GM12874 (cell line): ENCODE measurements at regions not wholly inside any gene's neighbourhood (a gene's known extent, or its start where the extent isn't known, plus 50 kb on each side); places are given as distances from the start of the nearest gene placed in this dataset.

Experiments
- TF ChIP-seq, protein P1 (sequence below): IDR thresholded peaks from 2 replicates; pipeline ENCODE4 v1.5.1; 2011; ENCODE audit warnings: low read depth, mild to moderate bottlenecking, control low read depth, low read length, moderate library complexity; ENCODE audit not compliant: insufficient read depth

DNA sequence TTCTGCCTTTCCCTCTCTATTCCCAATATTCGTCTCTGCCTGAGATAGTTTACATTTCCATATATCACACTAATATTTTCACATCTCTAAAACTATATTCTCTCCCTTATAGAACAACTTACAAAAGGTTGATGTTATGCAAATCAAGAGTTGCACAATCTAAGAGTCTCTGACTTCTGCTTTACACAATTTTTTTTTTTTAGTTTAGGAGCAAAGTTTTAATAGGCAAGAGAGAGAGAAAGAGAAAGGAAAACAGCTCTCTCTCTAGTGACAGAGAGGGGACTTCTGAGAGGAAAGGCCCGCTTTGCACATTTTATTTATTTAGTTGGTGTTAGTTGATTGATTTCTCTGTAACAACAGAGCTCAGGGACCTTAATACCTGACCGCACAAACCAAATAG lies 380.2 kb downstream of the TXNL1 start:
- TF ChIP-seq, protein P1, sequence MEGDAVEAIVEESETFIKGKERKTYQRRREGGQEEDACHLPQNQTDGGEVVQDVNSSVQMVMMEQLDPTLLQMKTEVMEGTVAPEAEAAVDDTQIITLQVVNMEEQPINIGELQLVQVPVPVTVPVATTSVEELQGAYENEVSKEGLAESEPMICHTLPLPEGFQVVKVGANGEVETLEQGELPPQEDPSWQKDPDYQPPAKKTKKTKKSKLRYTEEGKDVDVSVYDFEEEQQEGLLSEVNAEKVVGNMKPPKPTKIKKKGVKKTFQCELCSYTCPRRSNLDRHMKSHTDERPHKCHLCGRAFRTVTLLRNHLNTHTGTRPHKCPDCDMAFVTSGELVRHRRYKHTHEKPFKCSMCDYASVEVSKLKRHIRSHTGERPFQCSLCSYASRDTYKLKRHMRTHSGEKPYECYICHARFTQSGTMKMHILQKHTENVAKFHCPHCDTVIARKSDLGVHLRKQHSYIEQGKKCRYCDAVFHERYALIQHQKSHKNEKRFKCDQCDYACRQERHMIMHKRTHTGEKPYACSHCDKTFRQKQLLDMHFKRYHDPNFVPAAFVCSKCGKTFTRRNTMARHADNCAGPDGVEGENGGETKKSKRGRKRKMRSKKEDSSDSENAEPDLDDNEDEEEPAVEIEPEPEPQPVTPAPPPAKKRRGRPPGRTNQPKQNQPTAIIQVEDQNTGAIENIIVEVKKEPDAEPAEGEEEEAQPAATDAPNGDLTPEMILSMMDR, result no peak

- TF ChIP-seq, protein P1, result no peak
These were observed 381.2 kb downstream of the TXNL1 start for GRCh38 chr18:56257205-56257604.

DNA sequence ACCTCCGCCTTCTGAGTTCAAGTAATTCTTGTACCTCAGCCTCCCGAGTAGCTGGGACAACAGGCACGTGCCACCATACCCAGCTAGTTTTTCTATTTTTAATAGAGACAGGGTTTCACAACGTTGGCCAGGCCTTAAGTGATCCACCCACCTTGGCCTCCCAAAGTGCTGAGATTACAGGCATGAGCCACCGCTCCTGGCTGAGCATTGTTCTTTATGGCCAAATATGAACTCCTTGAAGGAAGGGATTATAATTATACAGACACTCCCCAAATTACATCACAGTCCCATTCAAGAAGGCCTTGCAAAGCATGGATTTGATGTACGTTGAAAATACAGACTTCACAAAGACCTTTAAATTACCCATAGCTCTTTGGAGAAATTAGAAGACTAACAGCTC lies 381.7 kb downstream of the TXNL1 start:
- TF ChIP-seq, protein P1, result no peak

DNA sequence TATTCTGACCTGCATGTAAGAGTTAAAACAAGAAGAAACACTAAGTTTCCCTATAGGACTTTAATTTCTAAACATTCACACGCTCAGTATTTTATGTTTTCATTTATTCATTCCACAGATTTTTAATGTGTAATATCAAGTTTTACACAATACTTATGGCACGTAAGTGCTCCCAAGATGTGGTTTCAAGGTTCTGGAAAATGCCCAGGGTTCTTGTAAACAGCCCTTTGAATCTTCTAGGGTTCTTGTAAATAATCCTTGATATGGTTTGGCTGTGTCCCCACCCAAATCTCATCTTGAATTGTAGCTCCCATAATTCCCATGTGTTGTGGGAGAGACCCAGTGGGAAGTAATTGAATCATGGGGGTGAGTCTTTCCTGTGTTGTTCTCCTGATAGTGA lies 383.0 kb downstream of the TXNL1 start:
- TF ChIP-seq, protein P1, result no peak

DNA sequence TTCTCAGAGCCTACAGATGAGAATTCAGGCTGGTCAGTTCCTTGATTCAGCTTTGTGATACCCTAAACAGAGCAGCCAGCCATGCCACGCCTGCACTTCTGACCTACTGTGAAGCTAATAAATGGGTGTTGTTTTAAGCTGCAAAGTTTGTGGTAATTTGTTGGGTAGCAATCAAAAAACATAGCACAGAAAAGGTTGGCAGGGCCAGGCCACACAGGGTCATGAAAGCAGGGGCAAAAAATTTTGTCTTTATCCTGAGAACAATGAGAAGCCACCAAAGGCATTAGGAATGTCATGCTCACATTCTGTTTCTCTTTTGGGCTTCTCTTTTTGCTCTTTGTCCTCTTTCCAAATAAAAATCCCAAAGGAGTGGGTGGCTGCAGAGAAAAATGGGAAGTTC lies 385.9 kb downstream of the TXNL1 start:
- TF ChIP-seq, protein P1, result no peak

DNA sequence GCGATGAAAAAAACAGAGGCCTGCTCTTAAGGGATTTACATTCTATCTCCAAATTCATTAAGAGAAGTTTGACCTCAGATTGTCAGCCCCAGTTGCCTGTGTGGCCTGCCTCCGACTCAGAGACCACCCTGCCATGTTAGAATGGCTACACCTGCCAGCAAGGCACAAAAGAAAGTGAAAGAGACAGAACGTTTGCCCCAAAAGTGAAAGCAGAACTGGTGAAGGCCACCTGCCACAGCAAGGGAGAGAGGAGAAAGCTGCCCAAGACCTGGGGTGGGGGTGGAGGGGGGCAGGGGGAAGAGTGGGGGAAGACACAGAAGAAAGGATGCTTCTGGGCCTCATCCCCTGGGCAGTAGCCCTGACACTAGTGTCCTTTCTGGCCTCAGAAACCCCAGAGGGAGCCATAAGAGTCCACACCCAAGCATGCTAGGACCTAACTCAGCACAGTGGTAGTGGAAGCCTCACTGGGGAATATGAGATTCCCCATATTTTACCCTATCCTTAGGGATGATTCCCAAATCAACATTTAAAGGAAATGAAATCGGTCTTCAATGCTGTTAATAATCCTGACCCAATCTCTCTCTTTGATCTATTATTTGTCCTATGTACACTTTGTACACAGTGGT lies 389.7 kb downstream of the TXNL1 start:
- TF ChIP-seq, protein P1, result no peak

GRCh38 chr18:56246916-56247315 lies 391.5 kb downstream of the TXNL1 start:
- TF ChIP-seq, protein P1, result no peak
